GM12878 (cell line): ENCODE measurements at regions not wholly inside any gene's neighbourhood (a gene's known extent, or its start where the extent isn't known, plus 50 kb on each side); places are given as distances from the start of the nearest gene placed in this dataset.

ENCODE experiments used
- CUX1 ChIP-seq: IDR thresholded peaks from 2 replicates; pipeline ENCODE4 v1.6.1; 2012; ENCODE audit warnings: improper control_type of control experiment, low read depth, low read length; ENCODE audit not compliant: insufficient replicate concordance
- ETV6 ChIP-seq, 2 experiments: fragments of 450-650 bp in 1 of 2; IDR thresholded peaks in 1 of 2; conservative IDR thresholded peaks in 1 of 2; 2 replicates each; pipeline ENCODE4 v1.6.1; 2014; ENCODE audit warnings: antibody characterized with exemption in 1 of 2, borderline replicate concordance in 1 of 2, low read depth in 1 of 2, mild to moderate bottlenecking in 1 of 2, moderate library complexity in 1 of 2
- FOXK2 ChIP-seq: fragments of 450-650 bp; IDR thresholded peaks from 2 replicates; pipeline ENCODE4 v1.6.1; 2017; ENCODE audit warnings: mild to moderate bottlenecking, moderate library complexity
- FOXM1 ChIP-seq: IDR thresholded peaks from 2 replicates; pipeline ENCODE4 v1.6.1; 2012; ENCODE audit warnings: low read depth, mild to moderate bottlenecking, inconsistent platforms, low read length, moderate library complexity
- HDAC2 ChIP-seq: fragments of 200-600 bp; sonication (generic); IDR thresholded peaks from 2 replicates; pipeline ENCODE4 v1.6.1; 2017
- TARDBP ChIP-seq: IDR thresholded peaks from 2 replicates; pipeline ENCODE4 v1.6.1; 2016; ENCODE audit warnings: borderline replicate concordance
- TF ChIP-seq, protein P1 (sequence below): fragments of 450-650 bp; formaldehyde crosslinking; IDR thresholded peaks from 2 replicates; pipeline ENCODE4 v1.4.0; 2020; ENCODE audit warnings: mild to moderate bottlenecking, moderate library complexity

DNA sequence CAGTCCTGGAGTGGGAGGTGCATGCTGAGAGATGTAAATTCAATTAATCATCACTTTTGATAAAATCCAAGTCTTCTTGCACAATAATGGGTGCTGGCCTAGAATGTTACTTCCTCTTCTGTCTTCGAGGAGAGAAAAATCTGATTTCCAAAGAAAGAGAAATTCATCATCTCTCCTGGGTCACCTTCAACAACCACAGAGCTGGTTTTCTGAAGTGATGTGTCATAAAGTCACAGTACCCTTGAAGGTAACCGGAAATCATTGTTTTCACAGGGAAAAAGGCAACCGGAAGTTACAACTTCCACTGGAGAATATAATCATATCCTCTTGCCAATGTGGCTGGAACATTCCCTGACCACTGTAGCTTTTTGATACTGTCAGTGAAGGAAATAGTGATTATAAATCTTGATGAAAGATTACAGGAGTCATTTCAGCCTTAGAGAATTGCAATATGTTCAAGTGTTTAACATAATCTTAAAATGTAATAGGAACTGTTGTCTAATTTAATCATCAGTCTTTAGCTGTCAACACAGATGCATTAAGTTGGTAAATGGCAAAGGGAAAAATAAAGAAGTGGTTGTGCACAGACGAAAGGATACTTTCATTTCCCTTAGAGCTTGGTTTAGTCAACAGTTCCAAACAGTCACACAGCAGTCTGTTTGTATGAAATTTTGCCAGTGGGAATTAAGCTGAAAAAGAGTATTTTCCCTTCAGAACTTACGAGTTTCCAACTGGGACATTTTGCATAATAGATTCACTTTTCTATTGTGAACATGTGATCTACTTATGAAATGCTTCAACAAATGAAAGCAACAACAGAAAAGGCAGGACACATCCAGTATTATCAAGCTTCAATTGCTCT is 106.5 kb upstream of the SLC4A7 start (continued):
- TF ChIP-seq CUX1: no peak
- TF ChIP-seq, protein P1, sequence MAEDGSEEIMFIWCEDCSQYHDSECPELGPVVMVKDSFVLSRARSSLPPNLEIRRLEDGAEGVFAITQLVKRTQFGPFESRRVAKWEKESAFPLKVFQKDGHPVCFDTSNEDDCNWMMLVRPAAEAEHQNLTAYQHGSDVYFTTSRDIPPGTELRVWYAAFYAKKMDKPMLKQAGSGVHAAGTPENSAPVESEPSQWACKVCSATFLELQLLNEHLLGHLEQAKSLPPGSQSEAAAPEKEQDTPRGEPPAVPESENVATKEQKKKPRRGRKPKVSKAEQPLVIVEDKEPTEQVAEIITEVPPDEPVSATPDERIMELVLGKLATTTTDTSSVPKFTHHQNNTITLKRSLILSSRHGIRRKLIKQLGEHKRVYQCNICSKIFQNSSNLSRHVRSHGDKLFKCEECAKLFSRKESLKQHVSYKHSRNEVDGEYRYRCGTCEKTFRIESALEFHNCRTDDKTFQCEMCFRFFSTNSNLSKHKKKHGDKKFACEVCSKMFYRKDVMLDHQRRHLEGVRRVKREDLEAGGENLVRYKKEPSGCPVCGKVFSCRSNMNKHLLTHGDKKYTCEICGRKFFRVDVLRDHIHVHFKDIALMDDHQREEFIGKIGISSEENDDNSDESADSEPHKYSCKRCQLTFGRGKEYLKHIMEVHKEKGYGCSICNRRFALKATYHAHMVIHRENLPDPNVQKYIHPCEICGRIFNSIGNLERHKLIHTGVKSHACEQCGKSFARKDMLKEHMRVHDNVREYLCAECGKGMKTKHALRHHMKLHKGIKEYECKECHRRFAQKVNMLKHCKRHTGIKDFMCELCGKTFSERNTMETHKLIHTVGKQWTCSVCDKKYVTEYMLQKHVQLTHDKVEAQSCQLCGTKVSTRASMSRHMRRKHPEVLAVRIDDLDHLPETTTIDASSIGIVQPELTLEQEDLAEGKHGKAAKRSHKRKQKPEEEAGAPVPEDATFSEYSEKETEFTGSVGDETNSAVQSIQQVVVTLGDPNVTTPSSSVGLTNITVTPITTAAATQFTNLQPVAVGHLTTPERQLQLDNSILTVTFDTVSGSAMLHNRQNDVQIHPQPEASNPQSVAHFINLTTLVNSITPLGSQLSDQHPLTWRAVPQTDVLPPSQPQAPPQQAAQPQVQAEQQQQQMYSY (CRISPR knock-in tag): no peak
- no peak for TF ChIP-seq FOXK2
- peak in 1 of 2 experiments; percentile 62; a peak in 2 of 4 replicates for TF ChIP-seq ETV6 (conservative IDR thresholded peaks at IDR 0.05 in 1 of 2, IDR thresholded peaks at IDR 0.05 in 1 of 2; ENCODE audit: borderline replicate concordance in 1 of 2, low read depth in 1 of 2)
- no peak for TF ChIP-seq FOXM1
- TF ChIP-seq TARDBP: no peak
- no peak for TF ChIP-seq HDAC2
